ENCODE measurements at regions not wholly inside any gene's neighbourhood (a gene's known extent, or its start where the extent isn't known, plus 50 kb on each side); places are given as distances from the start of the nearest gene placed in this dataset.

GRCh38 chrX:140362861-140363260, 142.0 kb downstream of the SOX3 start:
- no peak for TF ChIP-seq CTCF (IDR thresholded peaks at IDR 0.05; ENCODE audit: low read length)
- TF ChIP-seq EZH2 (IDR thresholded peaks at IDR 0.05; ENCODE audit: borderline replicate concordance, low read length): no peak
